Renal cortical epithelial cell (primary cell): ENCODE measurements at regions not wholly inside any gene's neighbourhood (a gene's known extent, or its start where the extent isn't known, plus 50 kb on each side); places are given as distances from the start of the nearest gene placed in this dataset.
"Not testable (repeated sequence)": the region's sequence is repeated elsewhere in the genome, so short reads cannot be mapped to it uniquely, and the experiment has no call there.

Experiments
- DNase-seq: peaks from one replicate; pipeline ENCODE4 v3.0.0-alpha.2; 2011; ENCODE audit warnings: low read depth

DNA sequence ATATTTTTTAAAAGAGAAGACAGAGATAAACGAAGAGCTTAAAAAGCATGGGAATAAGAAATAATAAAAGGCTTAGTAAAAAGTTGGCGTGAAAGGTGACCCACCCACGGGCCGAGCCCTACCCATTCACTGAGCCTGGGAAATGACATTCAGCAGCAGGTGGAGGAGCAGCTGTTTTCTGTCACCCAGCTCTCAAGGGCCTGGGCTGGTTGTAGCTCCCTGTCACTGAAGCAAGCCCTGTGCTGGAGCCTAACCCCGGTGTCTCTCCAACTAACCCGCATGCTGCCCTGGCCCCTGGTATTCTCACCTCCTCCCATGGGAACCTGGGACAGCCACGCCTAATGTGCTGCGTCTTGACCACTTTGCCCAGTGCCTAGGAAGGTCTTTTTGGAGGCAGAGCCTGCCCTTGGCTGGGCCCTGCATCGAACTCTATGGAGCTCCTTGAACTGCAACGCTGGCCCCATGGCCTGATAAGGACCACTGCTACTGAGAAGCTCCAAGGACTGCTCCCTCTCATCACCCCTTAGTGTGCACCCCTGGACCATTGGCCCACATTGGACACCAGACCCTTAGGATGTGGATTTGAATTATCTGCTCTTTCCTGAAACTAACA lies 68.8 kb upstream of the IYD start:
- no peak for DNase-seq

DNA sequence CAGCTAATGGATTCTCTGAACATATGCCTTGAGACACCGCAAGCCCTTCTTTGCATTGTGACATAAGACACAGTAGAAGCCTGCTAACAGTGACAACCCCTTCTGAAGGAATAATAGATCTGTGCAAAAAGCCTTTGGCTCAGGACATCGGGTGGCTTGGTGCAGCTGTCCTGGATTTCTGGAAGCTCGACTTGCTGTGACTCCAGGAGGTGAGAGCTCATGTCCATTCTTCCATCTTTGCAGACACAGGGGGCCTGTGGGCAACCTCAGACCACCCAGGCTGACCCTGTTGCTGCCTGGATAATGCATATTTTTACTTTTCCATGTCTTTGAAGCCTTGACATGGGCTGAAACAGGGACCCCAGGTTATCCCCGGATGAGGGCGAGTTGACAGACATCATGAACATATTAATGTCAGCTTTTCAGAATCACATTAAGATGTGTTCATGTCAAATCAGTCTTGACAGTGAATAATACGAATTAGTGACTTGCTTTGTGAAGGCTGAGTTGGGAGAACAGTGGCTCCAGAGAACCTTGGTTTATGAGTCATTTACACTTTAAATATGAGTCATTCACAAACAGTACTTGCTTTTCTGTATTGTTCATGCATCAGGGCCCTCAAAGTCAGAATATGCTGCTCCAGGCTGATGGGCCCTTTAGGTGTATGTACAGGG lies 66.8 kb upstream of the IYD start:
- DNase-seq: peak; percentile 97

DNA sequence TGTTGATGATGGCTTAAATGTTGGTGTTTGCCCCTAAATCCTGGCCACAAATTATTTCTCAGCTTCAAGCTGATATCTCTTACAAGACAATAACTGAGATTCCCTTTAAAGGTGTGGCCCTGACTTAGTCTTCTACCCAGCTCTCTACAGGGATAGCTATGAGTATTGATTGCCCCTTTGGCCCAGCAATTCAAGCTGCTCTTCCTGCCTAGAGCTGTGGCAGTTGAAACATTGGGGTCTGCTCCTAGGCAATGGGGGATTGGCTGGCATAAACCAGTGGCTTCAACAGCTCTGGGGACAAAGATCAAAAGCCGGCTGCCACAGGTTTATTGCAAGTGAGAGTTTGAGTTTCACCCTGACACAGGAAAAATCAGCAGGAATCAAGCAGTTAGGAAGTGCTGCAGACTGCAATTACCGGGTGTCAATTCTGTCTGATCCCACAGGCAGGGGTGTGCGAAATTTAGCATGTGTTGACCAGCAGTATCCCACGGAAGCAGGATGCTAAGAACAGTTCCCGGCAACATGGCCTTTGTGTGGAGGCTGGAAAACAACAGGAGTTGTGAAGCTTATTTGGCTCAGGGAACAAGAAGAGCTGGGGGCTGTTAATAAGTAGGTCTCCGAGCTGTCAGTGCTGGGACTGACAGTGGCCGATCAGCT lies 66.2 kb upstream of the IYD start:
- peak; percentile 17 for DNase-seq

DNA sequence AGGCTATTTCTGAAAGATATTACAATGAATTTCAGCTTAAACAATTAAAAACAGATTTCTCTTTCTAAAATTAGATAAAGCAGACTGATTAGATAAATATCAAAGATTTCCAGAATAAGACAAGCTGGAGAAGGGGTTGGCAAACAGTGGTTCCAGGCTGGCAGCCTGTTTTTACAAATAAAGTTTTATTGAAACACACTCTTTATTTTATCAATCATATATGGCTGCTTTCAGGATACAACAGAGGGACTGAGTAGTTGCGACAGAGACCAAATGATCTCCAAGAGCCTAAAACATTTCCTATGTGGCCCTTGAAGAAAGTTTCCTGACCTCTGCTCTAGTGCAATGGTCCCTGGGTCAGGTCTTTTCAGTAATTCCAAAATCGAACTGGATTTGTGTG lies 65.6 kb upstream of the IYD start:
- DNase-seq: no peak

DNA sequence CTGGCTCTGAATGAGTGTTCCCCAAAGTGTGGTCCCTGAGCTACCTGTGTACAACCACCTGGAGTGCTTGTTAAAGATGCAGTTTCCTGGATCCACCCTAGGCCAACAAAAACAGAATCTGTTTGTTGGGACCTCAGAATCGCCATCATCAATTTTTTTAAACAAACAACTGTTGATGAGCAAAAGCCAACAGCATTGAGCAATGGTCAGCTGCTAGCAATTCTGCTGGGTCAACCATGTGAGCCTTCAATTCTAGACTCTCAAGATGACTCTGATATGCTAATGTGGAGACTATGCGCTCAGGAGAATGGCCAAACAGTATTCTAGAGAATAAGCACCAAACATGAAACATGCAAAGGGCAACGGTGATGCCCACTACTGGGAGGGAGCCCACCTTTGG lies 64.4 kb upstream of the IYD start:
- DNase-seq: peak; percentile 19

DNA sequence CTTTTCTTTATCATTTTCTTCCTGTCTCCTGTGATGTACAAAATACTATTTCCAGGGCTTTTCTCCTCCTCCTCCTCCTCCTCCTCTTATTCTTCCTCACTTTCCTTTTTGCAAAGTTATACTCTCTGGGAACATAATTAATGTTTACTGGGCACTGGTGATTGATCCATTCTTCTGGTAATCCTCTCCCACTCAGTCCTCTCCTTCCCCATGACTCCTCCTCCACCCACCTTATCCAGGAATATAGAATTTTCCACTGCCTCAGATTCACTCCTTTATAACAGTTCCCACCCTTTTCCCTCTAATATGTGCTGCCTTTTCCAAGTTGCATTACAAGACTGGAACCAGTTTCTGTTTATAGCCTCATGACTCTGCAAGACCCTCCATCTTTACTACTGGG lies 62.5 kb upstream of the IYD start:
- DNase-seq: no peak

DNA sequence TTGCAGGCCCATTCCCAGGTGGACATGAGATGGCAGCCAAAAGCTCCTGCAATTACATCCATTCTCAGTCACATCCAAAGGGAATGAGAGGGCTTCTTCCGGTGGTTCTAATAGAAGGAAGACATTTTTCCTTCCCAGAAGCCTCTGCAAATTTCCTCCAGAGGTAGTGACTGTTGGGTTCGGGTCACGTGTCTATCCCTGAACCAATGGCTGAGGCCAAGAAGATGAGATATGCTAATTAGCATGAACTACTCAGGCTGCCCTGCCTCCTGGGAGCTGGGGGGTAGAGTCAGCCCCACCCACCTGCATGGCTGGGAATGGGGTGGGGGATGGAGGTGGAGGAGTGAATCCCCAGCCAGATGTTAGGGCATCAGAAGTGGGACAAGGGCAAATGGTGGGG lies 61.3 kb upstream of the IYD start:
- DNase-seq: no peak

DNA sequence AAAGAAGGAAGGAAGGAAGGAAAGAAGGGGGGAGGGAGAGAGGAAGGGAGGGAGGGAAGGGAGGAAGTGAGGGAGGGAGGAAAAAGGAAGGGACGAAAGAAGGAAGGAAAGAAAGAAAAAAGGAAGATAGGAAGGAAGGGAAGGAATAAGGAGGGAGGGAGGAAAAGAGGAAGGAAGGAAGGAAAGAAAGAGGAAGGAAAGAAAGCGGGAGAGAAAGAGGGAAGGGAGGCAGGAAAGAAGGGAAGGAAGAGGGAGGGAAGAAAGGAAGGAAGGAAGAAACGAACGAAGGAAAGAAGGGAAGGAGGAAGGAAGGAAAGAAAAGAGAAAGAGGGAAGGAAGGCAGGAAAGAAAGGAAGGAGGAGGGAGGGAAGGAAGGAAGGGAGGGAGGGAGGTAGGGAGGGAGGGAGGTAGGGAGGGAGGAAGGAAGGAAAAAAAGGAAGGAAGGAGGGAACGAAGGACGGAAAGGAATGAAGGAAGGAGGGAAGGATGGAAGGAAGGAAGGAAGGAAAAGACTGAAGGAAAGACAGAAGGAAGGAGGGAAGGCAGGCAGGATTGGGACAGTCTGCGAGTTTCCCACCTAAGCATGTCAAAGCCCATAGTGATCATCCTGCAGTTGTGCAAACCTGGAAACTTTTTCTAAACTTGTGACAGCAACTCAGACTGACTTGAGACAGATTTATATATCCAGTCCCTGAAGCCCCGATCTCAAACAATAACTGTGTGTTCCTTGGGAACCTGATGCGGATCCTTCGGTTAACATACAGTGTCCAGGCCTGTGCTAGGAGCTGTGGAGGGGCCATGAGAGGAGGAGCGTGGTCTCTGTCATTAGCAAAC lies 59.8 kb upstream of the IYD start:
- no peak for DNase-seq

DNA sequence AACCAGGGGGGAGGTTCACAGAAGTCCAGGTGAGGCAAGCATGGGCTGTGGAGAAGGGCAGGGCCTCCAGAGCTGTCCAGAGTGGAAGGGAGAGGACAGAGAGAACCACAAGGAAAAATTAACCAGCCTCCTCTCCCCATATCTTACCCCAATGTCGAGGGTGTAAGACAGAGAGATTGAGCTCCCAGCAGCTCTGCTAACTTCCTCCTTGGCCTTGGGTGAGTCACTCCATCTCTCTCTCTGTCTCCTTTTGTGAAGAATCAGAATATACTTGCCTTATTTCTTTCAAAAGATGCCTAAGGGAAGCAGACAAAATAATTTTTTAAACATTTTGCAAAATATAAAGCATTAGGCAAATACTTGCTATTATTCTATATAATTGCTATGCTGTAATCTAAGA lies 58.3 kb upstream of the IYD start:
- DNase-seq: no peak

DNA sequence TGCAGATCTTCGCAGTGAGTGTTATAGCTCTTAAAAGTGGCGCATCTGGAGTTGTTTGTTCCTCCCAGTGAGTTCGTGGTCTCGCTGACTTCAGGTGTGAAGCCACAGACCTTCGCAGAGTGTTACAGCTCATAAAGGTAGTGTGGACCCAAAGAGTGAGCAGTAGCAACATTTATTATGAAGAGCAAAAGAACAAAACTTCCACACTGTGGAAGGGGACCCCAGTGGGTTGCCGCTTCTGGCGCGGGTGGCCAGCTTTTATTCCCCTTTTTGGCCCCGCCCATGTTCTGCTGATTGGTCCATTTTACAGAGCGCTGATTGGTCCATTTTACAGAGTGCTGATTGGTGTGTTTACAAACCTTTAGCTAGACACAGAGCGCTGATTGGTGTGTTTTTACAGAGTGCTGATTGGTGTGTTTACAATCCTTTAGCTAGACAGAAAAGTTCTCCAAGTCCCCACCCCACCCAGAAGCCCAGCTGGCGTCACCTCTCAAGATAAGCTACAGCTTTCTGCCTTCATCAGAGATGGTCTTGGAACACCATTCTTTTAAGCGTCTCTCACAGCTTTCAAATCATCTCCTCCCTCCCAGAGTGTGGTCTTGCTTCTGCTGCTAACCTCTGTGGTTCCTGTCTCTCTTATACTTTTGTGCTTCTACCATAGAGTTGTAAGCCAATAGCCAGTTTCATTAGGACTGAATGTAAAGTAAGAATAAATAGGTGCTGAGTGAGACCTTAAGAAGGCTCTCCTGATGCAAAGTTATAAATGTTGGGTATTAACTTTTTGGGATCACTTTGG lies 57.5 kb upstream of the IYD start:
- not testable (repeated sequence) for DNase-seq

DNA sequence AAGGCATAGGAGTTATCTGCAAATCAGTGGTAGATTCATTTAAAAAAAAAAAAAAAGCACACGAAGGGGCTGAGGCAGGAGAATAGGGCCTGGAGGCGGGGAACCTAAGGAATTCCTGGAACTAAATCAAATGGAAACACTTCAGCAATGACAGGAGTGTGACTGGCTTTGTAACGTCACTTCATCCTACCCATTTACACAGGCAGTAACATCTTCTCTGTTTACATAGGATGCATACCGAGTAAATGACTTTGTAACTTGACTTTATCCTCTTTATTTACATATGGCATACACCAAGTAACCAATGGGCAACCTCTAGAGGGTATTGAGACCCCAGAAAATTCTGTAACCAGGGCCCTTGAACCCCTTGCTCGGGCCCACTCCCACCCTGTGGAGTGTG lies 56.4 kb upstream of the IYD start:
- DNase-seq: no peak

DNA sequence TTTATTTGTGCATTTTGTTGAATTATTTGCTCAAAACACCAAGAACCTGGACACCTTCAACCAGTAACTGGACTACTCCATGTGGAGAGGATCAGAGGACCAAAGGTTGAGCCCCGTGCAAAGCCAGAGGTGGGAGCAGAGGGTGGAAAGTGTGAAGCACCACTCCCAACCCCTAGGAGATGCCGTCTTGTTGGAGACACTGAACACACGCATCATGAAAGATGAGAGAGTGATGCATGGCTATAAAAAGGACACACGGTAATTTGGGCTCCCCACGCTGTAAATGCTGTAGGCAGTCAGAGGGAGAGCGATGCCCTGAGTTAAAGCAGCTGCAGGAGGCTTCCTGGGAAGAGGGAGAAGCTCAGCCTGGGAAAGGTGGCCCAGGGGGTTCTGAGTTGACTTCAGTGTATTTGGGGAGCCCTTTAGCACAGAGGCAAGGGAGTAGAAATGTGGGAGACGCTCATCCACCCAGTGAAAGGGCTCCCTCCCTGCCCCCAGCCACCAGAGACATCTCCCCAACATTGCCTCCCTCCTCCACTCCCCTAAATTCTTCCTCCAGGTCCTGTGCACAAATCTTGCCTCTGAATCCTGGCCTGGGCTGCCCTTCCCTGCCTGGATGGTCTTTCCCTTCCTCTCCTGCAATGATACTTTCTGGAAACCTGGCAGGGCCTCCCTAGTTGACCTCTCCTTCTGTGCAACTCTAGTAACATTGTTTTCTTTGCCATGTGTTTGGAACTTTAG lies 55.8 kb upstream of the IYD start:
- DNase-seq: no peak

DNA sequence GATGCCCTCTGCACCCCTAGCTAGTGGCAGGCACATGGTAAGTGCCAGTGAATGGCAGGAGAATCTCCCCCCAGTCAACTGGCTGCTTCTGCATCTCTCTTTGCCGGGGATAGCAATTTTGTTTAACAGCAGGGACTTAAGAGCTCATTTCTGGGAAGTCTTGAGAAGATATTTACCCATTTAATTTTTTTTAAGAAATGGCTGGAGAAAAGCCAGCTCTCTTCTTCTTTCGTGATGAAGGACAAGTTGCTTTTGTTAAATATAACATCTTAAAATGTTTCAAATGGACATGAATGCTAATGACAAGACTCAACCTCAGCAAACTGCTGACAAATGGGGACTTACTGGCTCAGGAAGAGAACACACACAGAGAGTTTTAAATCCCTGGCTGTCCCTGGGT lies 55.0 kb upstream of the IYD start:
- no peak for DNase-seq

DNA sequence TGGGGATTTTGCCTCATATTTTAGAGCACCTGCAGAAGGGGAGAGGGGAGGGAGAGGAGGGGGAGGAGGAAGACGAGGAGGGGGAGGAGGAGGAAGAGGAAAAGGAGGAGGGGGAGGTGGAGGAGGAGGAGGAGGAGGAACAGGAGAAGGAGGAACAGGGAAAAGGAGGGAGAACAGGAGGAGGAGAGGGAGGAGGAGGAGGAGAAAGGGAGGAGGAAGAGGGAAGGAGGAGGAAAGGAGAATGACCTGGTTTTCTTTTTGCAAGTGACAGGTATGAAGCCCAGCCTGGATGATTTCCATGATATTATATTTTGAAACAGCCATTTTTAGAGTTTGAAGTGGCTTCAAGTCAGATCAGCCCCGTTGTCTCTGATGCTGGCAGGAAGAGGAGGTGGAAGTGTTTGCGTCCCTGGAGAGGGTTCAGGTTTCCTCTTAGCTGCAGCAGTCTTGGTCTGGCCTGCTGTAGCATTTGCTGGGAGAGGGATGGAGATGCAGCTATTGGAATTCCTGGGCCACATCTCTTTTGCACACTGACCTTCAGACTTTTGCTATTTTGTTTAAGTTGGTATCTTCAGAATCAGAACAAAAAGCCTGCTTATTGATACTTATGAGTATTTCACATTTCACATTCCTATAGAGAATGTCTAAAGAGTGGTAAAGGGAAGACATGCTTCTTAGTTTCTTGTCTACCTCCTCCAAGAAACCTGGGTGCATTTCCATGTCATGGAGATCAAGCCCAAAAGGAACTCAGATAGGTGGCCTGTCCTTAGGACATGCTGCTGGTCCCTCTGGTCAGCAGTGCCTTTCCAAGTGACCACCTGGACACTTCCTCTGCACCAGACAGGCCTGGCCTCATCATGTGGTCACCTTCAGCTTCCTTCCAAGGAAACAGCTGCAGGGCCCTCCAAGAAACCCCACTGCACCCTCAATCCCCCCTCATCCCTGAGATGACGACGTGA lies 54.3 kb upstream of the IYD start:
- DNase-seq: no peak

DNA sequence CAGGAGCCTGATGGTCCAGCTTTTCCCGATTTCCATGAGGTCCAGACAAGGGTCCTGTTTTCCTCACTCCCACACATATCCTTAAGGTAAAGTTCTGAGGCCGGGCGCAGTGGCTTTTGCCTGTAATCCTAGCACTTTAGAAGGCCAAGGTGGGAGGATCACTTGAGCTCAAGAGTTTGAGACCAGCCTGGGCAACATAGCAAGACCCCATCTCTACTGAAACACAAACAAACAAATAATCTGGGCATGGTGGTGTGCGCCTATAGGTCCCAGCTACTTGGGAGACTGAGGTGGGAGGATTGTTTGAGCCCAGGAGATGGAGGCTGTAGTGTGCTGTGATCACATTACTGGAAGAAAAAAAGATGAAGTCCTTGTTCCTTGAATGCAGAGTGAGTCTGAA lies 53.2 kb upstream of the IYD start:
- no peak for DNase-seq

DNA sequence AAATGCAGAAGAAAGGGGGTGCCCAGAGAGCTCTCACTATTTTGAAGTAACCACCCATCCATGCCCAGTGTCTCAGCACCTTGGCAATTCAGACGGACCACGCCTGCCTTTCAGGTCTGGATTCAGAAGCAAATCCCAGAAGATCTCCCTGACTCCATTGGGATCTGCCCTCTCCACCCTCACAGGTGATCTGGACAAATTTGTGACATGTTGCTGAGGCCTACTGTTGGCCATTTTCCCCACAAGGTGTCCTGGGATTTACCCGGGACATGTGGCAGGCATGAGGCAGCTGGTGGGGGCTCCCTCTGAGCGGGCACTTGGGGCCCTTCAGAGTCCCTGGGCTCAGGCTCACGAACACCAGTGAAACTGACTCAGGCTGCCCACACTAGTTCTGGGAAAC lies 51.9 kb upstream of the IYD start:
- no peak for DNase-seq
